GM19455 (cell line): ENCODE measurements at regions not wholly inside any gene's neighbourhood (a gene's known extent, or its start where the extent isn't known, plus 50 kb on each side); places are given as distances from the start of the nearest gene placed in this dataset.

Experiments used
- ATAC-seq: cut with Tn5 transposase; IDR thresholded peaks from one replicate; pipeline ENCODE4 v1.9.1; 2021; ENCODE audit not compliant: unreplicated experiment

DNA sequence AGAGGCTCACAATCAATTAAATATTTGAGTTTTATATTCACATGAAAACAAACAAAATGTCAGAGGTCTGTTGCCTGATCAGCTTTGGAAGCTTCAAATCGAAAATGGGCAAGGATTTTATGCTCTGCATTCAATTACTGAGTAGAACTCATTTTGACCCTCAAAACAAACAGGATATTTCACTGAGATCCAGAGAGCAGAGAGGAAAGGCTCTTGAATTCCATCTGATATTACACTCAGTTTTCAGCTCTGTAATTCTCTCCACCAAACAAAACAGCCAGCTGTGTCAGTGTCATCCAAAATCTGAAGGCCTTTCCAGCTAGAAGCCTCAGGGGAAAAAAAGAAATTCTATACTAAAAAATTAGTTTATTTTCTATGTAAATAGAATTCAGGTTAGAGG is 128.6 kb upstream of the FLRT2 start:
- no peak for ATAC-seq

- ATAC-seq, result no peak
Observed at GRCh38 chr14:85402569-85403162, 127.3 kb upstream of the FLRT2 start.

GRCh38 chr14:85409481-85410210 is 120.3 kb upstream of the FLRT2 start:
- no peak for ATAC-seq

DNA sequence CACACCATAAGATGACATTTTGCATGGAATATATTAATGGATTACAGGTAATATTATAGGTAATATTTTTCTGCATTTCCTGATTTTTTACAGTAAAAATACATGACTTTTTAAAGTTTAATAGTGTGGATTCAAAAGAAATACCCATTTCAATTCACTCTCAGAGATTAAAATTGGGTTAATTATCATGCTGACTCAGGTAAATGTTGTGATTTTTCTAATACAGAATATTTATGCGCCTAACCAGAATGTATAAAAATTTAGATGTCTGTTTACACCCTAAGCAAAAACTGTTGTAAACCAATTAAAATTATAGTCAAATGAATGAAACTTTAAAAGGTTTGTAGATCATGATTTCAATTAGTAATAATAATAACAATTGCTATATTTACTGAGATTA is 117.2 kb upstream of the FLRT2 start:
- no peak for ATAC-seq

DNA sequence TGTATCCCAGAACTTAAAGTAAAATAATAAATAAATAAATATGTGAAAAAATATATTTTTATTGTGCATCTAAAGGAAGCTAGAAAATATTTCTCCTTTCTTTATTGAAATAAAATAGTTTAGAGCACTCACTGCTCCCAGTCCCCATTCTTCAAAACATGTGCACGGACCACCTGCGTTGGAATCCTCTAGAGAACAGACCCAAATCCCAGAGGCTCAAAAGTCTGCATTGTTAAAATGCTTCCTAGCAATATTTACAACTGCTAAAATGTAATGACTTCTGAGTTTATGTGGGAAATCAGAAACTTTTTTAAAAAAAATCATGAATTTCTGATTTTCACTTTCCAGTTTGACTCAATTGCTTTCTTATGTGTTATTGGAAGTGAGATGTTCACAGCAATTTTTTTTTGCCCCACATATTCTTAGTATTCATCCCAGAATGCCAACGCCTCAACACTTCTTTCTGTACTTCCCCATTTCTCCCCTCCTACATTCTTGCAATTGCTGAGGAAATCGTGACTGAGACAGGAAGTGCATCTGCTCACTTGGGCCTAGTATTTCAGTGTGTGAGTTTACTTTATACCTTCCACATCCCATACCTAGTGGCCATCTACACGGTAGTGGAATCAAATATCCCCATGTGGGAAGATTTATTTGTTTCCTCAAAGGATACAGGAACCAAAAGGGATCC is 116.0 kb upstream of the FLRT2 start:
- ATAC-seq, result no peak

DNA sequence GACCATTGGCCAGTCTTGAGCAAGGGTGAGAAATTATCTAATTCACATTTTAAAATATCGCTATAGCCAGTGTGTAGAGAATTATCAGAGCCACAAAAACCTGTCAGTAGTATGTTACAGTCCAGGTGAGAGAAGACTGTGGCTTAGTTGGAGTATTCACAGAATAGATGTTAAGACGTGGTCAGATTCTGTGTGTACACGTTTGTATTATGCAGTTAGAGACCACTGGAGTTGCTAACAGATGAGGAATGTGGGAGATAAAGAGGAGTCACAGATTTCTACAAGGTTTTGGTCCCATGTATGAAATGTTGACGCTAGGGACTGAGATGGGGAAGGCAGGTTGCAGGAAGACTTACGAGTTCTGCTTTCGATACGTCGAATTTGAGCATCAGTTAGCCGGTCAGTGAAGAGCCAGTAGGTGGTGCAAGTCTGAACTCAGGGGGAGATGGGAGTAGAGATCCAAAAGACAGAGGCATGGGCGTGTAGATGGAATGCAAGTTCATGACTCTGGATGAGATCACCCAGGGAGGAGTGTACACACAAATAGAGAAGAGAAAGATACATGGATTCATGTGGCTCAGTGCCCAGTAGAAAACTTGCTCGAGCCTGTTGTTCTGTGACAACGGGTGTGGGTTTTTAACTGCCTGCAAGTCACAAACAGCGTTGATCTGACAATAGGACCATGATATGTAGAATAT is 114.8 kb upstream of the FLRT2 start:
- no peak for ATAC-seq

DNA sequence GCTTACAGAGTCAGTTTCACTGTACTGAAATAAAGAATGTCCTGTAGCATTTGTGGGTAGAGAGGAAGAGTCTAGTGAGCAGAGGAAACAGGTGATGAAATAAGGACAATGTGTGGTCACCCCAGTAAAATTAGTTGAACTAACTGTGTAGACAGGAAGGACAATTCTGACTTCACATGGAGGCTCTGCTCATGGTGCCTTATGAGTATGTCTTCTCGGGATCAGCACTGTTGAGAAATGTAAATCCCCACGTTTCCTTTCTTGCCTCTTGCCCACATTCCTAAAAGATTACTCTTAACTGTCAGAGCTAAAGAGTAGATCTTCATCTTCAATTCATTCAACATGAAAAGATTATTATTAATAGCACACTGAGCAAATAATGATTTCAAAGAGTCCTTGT is 113.2 kb upstream of the FLRT2 start:
- ATAC-seq, result no peak

DNA sequence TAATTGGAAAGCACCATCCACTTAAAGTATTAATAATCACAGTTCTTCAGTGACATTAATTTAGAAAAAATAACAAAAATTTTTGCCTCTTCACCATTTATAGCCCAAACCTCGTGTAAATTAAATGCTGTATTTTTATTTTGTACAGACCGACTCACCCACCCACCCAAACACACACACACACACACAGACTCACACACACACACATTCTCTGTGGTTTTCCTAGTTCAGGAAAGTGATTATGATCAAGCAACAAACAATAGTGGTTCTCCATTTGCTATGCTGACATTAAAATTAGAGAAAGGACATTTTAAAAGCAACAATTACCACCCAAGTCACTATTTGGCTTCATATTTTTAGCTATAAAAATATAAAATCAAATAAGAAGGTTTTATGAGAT is 112.5 kb upstream of the FLRT2 start:
- no peak for ATAC-seq

GRCh38 chr14:85418721-85419120 is 111.2 kb upstream of the FLRT2 start:
- no peak for ATAC-seq

DNA sequence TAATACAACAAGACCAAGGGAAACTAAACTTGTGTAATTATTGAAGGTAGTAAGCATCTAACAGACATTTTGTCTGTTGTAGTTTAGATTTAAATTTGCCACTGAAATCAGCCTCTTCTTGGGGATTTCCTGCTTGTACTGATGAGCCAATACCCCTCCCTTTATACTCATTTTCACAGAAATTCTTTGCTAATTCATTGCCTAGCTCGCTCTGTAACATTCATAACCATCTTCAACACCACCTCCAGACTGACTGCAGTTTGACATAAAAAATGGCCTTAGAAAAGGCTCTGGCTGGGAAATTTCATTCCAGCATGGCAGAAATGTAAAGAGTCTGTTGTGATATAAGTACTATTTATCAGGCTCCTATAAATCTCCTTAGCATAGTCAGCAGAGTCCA is 109.7 kb upstream of the FLRT2 start:
- ATAC-seq, result no peak

- ATAC-seq, result no peak
Observed at GRCh38 chr14:85420707-85421106, 109.2 kb upstream of the FLRT2 start.

- no peak for ATAC-seq
Observed at GRCh38 chr14:85421186-85421877, 108.6 kb upstream of the FLRT2 start.

GRCh38 chr14:85423889-85424288 is 106.1 kb upstream of the FLRT2 start:
- ATAC-seq, result no peak

DNA sequence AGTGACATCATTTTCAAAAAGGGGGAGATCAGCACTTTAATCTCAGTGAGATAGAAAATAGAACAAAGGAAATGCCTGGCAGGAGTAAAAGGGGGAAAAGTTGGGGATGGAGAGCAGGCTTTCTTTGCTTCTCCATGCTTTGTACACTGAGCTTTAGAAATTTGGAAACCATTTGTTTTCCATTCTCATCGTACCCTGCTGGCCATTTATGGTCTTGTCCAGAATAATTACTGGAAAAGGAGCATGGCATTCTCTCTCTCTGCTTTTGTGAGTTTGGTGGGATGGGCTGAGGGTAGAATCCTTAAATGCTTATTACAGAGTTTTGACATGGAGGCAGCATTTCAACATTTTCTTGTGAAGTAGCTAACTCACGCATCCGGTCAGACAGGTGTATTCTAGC is 104.4 kb upstream of the FLRT2 start:
- no peak for ATAC-seq

GRCh38 chr14:85426068-85426935 is 103.6 kb upstream of the FLRT2 start:
- no peak for ATAC-seq

- ATAC-seq, result no peak
Observed at GRCh38 chr14:85428926-85429325, 101.0 kb upstream of the FLRT2 start.

DNA sequence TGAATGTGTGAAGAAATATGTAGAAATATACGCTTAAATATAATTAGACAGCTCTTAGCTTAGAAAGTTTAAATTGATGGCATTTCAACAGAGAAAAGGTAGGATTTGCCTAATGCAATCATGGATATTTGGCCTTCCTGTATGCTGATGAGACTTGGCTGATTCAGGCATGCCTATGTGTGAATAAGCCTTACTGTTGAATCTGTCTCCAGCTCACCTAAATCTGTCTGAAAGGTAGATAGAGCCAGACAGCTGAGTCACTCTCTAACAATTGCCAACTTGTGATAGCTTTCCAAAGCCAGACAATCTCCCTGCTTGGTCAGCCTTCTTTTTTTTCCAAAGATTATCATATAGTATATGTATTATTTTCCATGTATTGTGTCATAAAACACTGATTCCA is 92.8 kb upstream of the FLRT2 start:
- no peak for ATAC-seq

- no peak for ATAC-seq
Observed at GRCh38 chr14:85438001-85438400, 91.9 kb upstream of the FLRT2 start.

DNA sequence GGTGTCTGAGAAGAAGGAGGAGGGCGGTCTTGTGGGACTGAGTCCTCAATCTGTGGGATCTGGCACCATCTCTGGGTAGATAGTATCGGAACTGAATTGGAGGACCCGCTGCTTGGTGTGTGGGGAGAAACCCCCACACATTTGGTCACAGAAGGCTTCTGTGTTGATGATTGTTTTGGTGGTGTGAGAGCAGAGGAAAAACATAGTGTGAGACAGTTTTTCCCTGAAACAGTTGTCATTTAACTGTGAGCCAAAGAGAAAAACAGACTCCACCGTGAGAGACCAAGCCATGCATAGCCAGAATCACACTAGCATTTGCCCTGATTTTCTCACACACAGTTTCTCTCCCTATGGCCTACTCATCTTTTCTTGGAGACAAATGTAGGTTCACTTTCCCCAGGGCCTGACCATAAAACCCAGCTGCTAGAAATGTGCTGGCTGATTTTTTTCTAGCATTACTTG is 91.4 kb upstream of the FLRT2 start:
- ATAC-seq, result no peak

GRCh38 chr14:85439696-85440328 is 90.1 kb upstream of the FLRT2 start:
- ATAC-seq, result no peak
